ENCODE measurements at regions not wholly inside any gene's neighbourhood (a gene's known extent, or its start where the extent isn't known, plus 50 kb on each side); places are given as distances from the start of the nearest gene placed in this dataset.

GRCh38 chr6:164410017-164410416 is 899.4 kb downstream of the C6orf118 start:
- DNase-seq (ENCODE audit: low spot score in 2 of 2), result no peak
- Histone ChIP-seq H3K4me1 (peaks cover 0 to 16% (median 6%) of the 10 kb centered on the region in 4 donors), H3K36me3 (no peaks in the 10 kb centered on the region), H3K27ac (peak overlapping the region in 1 of 4 donors; percentile 30), H3K4me3 (no peak overlapping the region), H3K9me3 (no peaks in the 10 kb centered on the region), H3K27me3 (no peaks in the 10 kb centered on the region)
- WGBS, 2 donors, result 55 to 70% methylated on average over 5 of the region's 5 CpGs
- no peak for TF ChIP-seq POLR2A (IDR thresholded peaks at IDR 0.05)
- no peak for TF ChIP-seq EP300 (IDR thresholded peaks at IDR 0.05)
- TF ChIP-seq CTCF (IDR thresholded peaks at IDR 0.05), result no peak

- Histone ChIP-seq H3K27ac (peak overlapping the region in 1 of 4 donors; percentile 30), H3K27me3 (no peaks in the 10 kb centered on the region), H3K4me3 (no peak overlapping the region), H3K36me3 (no peaks in the 10 kb centered on the region), H3K9me3 (no peaks in the 10 kb centered on the region), H3K4me1 (peaks cover 0 to 16% (median 5%) of the 10 kb centered on the region in 4 donors)
- DNase-seq (ENCODE audit: low spot score in 2 of 2), result peak in 1 of 2 donors; percentile 23
- 50 to 57% methylated on average over 8 of the region's 8 CpGs for WGBS, 2 donors
- no peak for TF ChIP-seq CTCF (IDR thresholded peaks at IDR 0.05)
- no peak for TF ChIP-seq POLR2A (IDR thresholded peaks at IDR 0.05)
- peak in 1 of 2 donors; percentile 78 for TF ChIP-seq EP300 (IDR thresholded peaks at IDR 0.05)
Measured at GRCh38 chr6:164409309-164410009, 899.9 kb downstream of the C6orf118 start.

GRCh38 chr6:164408868-164409267 is 900.5 kb downstream of the C6orf118 start:
- no peak overlapping the region for H3K27ac ChIP-seq
- no peaks in the 10 kb centered on the region for H3K36me3 ChIP-seq
- H3K27me3 ChIP-seq, result no peaks in the 10 kb centered on the region
- no peak for DNase-seq (ENCODE audit: low spot score in 2 of 2)
- no peak for TF ChIP-seq EP300 (IDR thresholded peaks at IDR 0.05)
- TF ChIP-seq CTCF (IDR thresholded peaks at IDR 0.05), result no peak
- no peak for TF ChIP-seq POLR2A (IDR thresholded peaks at IDR 0.05)
- H3K4me3 ChIP-seq, result no peak overlapping the region
- 79 to 90% methylated on average over 5 of the region's 5 CpGs for WGBS, 2 donors
- H3K9me3 ChIP-seq, result no peaks in the 10 kb centered on the region
- peaks cover 0 to 16% (median 5%) of the 10 kb centered on the region in 4 donors for H3K4me1 ChIP-seq

GRCh38 chr6:164404812-164405488 is 904.5 kb downstream of the C6orf118 start:
- Histone ChIP-seq H3K4me3 (no peak overlapping the region), H3K36me3 (no peaks in the 10 kb centered on the region), H3K27ac (no peak overlapping the region), H3K9me3 (no peaks in the 10 kb centered on the region), H3K4me1 (peaks cover 0 to 12% (median 5%) of the 10 kb centered on the region in 4 donors), H3K27me3 (no peaks in the 10 kb centered on the region)
- WGBS, 2 donors, result 74 to 78% methylated on average over 4 of the region's 4 CpGs
- no peak for DNase-seq (ENCODE audit: low spot score in 2 of 2)
- no peak for TF ChIP-seq EP300 (IDR thresholded peaks at IDR 0.05)
- no peak for TF ChIP-seq POLR2A (IDR thresholded peaks at IDR 0.05)
- no peak for TF ChIP-seq CTCF (IDR thresholded peaks at IDR 0.05)

- Histone ChIP-seq H3K4me1 (peaks cover 0 to 16% (median 0%) of the 10 kb centered on the region in 4 donors), H3K36me3 (no peaks in the 10 kb centered on the region), H3K4me3 (no peak overlapping the region), H3K27me3 (no peaks in the 10 kb centered on the region), H3K27ac (peak overlapping the region in 2 of 4 donors; percentile 68 to 78), H3K9me3 (no peaks in the 10 kb centered on the region)
- WGBS, 2 donors, result 66 to 80% methylated on average over 2 of the region's 2 CpGs
- TF ChIP-seq EP300 (IDR thresholded peaks at IDR 0.05) (no peak), POLR2A (IDR thresholded peaks at IDR 0.05) (no peak), CTCF (IDR thresholded peaks at IDR 0.05) (no peak)
- DNase-seq (ENCODE audit: low spot score in 2 of 2), result no peak
Measured at GRCh38 chr6:164401871-164402270, 907.5 kb downstream of the C6orf118 start.

Data from tibial nerve (tissue), 4 donors.